ENCODE measurements at regions not wholly inside any gene's neighbourhood (a gene's known extent, or its start where the extent isn't known, plus 50 kb on each side); places are given as distances from the start of the nearest gene placed in this dataset.

- TF ChIP-seq EZH2 (IDR thresholded peaks at IDR 0.05; ENCODE audit: low read depth) = no peak
- TF ChIP-seq CTCF (conservative IDR thresholded peaks at IDR 0.05) = no peak
Observed at GRCh38 chr3:177420651-177421480, 223.6 kb upstream of the TBL1XR1 start.

Data from PC-9 (cell line).